Body of pancreas (tissue), 4 donors: ENCODE measurements at regions not wholly inside any gene's neighbourhood (a gene's known extent, or its start where the extent isn't known, plus 50 kb on each side); places are given as distances from the start of the nearest gene placed in this dataset.

Experiments used
- POLR2A ChIP-seq, 3 donors: fragments of 450-650 bp; IDR thresholded peaks; one replicate each; pipeline ENCODE4 v1.6.1; 2016; ENCODE audit warnings: antibody characterized with exemption in 3 of 3, mild to moderate bottlenecking in 2 of 3
- TF ChIP-seq, protein P1 (sequence below), 7 experiments: fragments of 450-650 bp in 4 of 7; fragments of 200-600 bp in 3 of 7; sonication (generic) in 3 of 7; IDR thresholded peaks; one replicate each; pipeline ENCODE4 v1.5.1; 2016 to 2019; ENCODE audit warnings: antibody characterized with exemption in 7 of 7

DNA sequence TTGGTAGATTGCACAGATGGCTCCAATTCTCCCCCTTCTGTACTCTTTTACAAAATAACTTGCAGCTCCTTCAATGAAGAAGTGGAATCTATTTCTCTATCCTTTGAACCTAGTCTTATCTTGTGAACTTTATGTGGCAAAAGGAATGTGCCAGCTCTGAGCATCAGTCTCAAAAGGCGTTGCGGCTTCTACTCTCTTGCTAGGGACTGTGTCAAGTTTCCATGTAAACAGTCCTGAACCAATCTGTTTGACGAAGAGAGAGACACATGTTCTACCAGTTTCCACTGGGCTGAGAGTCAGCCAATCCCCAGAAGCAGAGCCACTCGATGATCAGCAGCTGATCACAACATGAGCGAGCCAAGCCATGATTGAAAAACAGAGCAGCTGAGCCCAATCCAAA lies 439.7 kb upstream of the SETBP1 start:
- TF ChIP-seq, protein P1, sequence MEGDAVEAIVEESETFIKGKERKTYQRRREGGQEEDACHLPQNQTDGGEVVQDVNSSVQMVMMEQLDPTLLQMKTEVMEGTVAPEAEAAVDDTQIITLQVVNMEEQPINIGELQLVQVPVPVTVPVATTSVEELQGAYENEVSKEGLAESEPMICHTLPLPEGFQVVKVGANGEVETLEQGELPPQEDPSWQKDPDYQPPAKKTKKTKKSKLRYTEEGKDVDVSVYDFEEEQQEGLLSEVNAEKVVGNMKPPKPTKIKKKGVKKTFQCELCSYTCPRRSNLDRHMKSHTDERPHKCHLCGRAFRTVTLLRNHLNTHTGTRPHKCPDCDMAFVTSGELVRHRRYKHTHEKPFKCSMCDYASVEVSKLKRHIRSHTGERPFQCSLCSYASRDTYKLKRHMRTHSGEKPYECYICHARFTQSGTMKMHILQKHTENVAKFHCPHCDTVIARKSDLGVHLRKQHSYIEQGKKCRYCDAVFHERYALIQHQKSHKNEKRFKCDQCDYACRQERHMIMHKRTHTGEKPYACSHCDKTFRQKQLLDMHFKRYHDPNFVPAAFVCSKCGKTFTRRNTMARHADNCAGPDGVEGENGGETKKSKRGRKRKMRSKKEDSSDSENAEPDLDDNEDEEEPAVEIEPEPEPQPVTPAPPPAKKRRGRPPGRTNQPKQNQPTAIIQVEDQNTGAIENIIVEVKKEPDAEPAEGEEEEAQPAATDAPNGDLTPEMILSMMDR (IDR thresholded peaks at IDR 0.05) = no peak
- TF ChIP-seq POLR2A (IDR thresholded peaks at IDR 0.05) = no peak
